AG09319 (cell line): ENCODE measurements at regions not wholly inside any gene's neighbourhood (a gene's known extent, or its start where the extent isn't known, plus 50 kb on each side); places are given as distances from the start of the nearest gene placed in this dataset.

Experiments
- DNase-seq: peaks from one replicate; pipeline ENCODE4 v3.0.0-alpha.2; 2010; ENCODE audit warnings: low read depth; ENCODE audit errors: extremely low read depth
- TF ChIP-seq, protein P1 (sequence below): IDR thresholded peaks from 2 replicates; pipeline ENCODE4 v1.5.1; 2011; ENCODE audit warnings: low read depth, mild to moderate bottlenecking, inconsistent platforms, low read length, moderate library complexity

DNA sequence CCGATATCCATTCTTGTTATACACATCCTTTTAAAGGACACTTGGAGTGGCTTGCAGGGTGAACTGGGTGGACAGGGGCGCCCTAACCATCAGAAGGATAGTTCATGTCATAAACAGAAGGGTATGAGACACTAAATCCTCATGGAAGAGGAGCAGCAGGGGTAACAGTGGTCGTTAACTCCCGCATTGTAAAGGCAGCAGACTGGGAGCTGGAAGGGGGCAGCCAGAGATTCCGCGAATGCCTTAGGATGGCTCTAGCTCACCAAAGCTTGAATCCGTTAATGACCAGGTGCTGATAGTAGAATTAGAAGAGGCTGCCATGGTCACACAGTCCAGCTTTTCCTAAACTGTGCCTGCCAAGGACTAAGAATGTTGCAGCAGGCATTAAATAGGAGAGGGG, 85.2 kb upstream of the ANKRD34C start:
- no peak for DNase-seq
- TF ChIP-seq, protein P1, sequence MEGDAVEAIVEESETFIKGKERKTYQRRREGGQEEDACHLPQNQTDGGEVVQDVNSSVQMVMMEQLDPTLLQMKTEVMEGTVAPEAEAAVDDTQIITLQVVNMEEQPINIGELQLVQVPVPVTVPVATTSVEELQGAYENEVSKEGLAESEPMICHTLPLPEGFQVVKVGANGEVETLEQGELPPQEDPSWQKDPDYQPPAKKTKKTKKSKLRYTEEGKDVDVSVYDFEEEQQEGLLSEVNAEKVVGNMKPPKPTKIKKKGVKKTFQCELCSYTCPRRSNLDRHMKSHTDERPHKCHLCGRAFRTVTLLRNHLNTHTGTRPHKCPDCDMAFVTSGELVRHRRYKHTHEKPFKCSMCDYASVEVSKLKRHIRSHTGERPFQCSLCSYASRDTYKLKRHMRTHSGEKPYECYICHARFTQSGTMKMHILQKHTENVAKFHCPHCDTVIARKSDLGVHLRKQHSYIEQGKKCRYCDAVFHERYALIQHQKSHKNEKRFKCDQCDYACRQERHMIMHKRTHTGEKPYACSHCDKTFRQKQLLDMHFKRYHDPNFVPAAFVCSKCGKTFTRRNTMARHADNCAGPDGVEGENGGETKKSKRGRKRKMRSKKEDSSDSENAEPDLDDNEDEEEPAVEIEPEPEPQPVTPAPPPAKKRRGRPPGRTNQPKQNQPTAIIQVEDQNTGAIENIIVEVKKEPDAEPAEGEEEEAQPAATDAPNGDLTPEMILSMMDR, result no peak

DNA sequence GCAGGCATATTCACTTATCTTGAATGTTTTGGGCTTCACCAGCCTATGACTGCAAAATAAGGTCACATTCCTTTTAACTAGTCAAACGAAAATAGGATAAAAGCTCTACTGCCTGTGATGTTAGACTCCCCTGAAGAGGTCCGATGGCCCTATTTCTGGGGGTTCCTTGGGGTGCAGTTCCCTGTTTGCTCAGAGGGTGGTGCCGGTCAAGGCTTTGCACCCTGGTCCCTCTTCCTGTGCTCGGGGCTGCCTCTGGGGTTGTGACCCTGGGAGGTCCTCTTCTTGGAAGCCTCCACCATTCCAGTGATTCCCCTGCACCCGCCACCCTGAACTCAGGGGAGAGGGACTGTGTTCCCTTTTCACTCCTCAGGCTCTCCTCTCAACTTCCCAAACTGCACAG, 86.7 kb upstream of the ANKRD34C start:
- no peak for DNase-seq
- TF ChIP-seq, protein P1, result no peak

DNA sequence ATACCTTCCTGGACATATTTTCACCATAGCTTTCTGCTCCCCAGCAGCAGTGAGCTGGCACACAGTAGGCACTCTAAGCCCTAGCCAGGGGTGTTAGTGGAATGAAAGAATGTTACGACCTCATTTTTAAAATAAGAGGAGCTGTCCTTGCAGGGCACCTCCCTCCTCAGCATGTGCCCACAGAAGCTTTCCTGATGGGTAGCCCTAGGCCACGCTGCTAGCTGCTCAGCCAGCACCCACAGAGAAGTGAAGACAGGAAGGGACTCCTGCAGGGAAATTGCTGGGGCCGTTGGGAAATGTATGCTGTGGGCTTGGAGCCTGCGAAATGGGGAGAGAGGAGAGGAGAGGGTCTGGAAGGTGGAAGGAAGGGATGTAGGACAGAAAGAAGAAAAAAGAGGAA, 87.3 kb upstream of the ANKRD34C start:
- no peak for DNase-seq
- TF ChIP-seq, protein P1, result no peak

DNA sequence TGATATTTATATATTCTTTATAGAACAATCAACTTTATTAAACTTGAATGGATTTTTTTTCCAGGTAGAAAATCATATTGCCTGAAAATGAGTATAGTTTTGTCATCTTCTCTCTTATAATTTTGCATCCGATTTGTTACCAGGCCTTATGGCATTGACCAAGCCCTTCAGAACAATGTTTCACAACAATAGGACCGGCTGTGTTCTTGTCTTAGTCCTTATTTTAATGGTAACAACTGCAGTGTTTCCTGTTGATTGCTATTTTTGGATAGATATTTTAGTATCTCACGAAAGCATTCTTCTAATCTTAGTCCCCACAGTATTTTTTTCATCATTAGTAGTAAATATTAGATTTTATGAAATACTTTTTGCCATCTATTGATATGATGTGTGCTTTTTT, 88.1 kb upstream of the ANKRD34C start:
- DNase-seq, result no peak
- TF ChIP-seq, protein P1, result no peak

DNA sequence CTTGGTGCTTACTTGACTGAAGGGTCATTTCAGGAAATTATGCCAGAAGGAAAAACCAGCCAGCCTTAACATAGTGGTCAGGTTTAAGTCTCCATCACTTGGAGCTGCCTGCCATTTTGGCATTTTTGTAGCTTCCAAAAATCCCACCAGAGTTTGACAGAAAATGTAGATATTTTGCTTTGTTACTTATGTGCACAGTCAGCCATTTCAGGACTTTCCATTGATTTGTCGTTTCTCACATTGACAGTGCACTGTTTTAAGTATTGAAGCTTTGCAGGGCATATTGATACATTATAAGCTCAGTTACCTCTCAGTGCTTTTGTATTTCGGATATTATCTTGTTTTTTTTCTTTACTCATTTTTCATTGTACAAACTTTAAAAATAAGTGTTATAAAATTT, 89.0 kb upstream of the ANKRD34C start:
- TF ChIP-seq, protein P1, result no peak
- no peak for DNase-seq

DNA sequence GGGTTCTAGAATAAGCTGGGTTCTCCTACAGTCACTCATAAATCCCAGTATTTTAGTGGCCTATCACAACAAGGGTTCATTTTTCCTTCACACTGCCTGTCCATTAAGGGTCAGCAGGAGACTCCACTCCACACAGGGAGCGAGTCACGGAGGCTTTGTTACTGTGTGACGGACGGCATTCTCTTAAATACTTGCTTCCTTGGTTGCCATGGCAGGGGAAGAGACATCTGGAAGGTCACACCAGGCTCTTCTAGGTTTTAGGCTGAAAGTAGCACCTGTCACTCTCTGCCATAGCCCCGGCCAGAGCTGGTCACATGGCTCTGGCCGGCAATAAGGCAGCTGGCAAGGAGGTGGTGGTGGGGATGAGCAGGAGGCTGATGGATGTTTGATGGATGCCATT, 89.4 kb upstream of the ANKRD34C start:
- no peak for DNase-seq
- TF ChIP-seq, protein P1, result no peak

DNA sequence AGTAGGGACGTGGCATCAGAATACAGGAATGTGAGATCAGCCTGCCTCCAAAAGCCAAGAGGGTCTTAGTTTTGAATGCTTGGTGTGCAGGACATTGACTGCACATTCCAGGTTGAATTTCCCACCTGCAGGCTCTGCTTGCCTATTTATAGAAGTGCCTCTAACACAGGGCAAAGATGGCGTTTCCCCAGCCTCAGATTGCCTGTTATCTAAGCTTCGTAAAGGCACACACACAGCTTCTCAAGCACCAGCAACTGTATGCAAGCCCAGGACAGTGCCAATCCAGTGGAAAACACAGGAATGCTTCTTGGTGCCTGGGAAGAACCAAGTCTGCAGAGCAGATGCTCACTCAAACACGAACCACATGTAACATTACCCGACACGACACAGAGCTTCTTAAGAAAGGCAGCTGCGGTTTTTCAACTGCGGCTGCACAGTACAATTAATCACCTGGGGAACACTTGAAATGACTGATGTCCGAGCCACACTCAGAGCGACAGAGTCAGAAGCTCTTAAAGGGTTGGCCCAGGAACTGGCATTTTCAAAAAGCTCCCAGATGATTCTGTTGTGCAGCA, 90.0 kb upstream of the ANKRD34C start:
- DNase-seq, result no peak
- TF ChIP-seq, protein P1, result no peak
